Gastrocnemius medialis (tissue), 4 donors: ENCODE measurements at regions not wholly inside any gene's neighbourhood (a gene's known extent, or its start where the extent isn't known, plus 50 kb on each side); places are given as distances from the start of the nearest gene placed in this dataset.

Experiments
- POLR2A ChIP-seq, 2 donors: fragments of 450-650 bp; IDR thresholded peaks; one replicate each; pipeline ENCODE4 v1.6.1; 2017; ENCODE audit warnings: antibody characterized with exemption in 2 of 2, mild to moderate bottlenecking in 2 of 2, moderate library complexity in 2 of 2
- TF ChIP-seq, protein P1 (sequence below), 5 experiments: fragments of 450-650 bp in 3 of 5; fragments of 200-600 bp in 2 of 5; sonication (generic) in 2 of 5; IDR thresholded peaks in 4 of 5; conservative IDR thresholded peaks in 1 of 5; 1 replicate in 4 of 5; 2 replicates in 1 of 5; pipeline ENCODE4 v1.5.1; 2016 to 2019; ENCODE audit warnings: antibody characterized with exemption in 5 of 5, mild to moderate bottlenecking in 3 of 5, moderate library complexity in 3 of 5

DNA sequence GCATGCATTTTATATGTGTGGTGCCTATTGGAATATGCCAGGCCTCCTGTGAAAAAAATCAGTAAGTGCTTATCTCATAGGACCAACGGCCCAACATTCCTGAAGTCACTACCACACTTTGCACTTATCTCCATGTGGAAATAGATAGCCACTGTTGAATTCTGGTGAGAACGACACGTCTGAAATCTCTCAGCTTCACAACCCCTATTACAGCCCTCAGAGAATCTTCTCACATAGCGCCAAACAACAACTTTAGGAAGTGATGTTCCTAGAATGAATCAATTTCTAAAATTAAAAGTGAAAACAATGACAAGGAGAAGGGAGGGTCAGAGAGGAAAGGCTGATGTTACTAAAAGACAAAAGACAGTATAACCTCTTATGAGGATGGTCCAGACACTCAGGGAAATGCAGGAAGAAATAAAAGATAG lies 270.8 kb upstream of the BTG1 start:
- no peak for TF ChIP-seq POLR2A (IDR thresholded peaks at IDR 0.05)
- TF ChIP-seq, protein P1, sequence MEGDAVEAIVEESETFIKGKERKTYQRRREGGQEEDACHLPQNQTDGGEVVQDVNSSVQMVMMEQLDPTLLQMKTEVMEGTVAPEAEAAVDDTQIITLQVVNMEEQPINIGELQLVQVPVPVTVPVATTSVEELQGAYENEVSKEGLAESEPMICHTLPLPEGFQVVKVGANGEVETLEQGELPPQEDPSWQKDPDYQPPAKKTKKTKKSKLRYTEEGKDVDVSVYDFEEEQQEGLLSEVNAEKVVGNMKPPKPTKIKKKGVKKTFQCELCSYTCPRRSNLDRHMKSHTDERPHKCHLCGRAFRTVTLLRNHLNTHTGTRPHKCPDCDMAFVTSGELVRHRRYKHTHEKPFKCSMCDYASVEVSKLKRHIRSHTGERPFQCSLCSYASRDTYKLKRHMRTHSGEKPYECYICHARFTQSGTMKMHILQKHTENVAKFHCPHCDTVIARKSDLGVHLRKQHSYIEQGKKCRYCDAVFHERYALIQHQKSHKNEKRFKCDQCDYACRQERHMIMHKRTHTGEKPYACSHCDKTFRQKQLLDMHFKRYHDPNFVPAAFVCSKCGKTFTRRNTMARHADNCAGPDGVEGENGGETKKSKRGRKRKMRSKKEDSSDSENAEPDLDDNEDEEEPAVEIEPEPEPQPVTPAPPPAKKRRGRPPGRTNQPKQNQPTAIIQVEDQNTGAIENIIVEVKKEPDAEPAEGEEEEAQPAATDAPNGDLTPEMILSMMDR (IDR thresholded peaks at IDR 0.05 in 4 of 5, conservative IDR thresholded peaks at IDR 0.05 in 1 of 5): no peak
